Activated T-cell treated with anti-CD3 and anti-CD28 coated beads, Interleukin-2, amount 50 U/mL, for 72 hours (primary cell): ENCODE measurements at regions not wholly inside any gene's neighbourhood (a gene's known extent, or its start where the extent isn't known, plus 50 kb on each side); places are given as distances from the start of the nearest gene placed in this dataset.
"Not testable (repeated sequence)": the region's sequence is repeated elsewhere in the genome, so short reads cannot be mapped to it uniquely, and the experiment has no call there.

Experiments used
- ATAC-seq, 2 donors: fragments of 150-1000 bp; cut with Tn5 transposase; replicated peaks in 1 of 2; 2 replicates each; pipeline ENCODE4 v1.10.0; 2021; ENCODE audit warnings: moderate library complexity in 2 of 2, mild to moderate bottlenecking in 1 of 2
- DNase-seq, 2 donors: peaks; one replicate each; pipeline ENCODE4 v3.0.0; 2021 to 2022; ENCODE audit warnings: mixed read lengths in 1 of 2
- H3K27ac Mint-ChIP-seq: one replicate; pipeline ENCODE4 v1.8.0; 2022; ENCODE audit warnings: mild to moderate bottlenecking, moderate library complexity, mixed read lengths
- H3K27me3 Mint-ChIP-seq: one replicate; pipeline ENCODE4 v1.8.0; 2022; ENCODE audit warnings: low read depth, mixed read lengths
- H3K36me3 Mint-ChIP-seq, 2 donors: one replicate each; pipeline ENCODE4 v1.8.0; 2022; ENCODE audit warnings: mixed read lengths in 2 of 2, mild to moderate bottlenecking in 1 of 2; ENCODE audit not compliant: insufficient read depth in 2 of 2
- H3K4me1 Mint-ChIP-seq: one replicate; pipeline ENCODE4 v1.8.0; 2022; ENCODE audit warnings: low read depth, mixed read lengths
- H3K4me3 Mint-ChIP-seq, 2 donors: one replicate each; pipeline ENCODE4 v1.8.0; 2022; ENCODE audit warnings: mild to moderate bottlenecking in 2 of 2, mixed read lengths in 2 of 2, moderate library complexity in 2 of 2
- H3K9me3 Mint-ChIP-seq, 2 donors: one replicate each; pipeline ENCODE4 v1.8.0; 2022; ENCODE audit warnings: mixed read lengths in 2 of 2

- Mint-ChIP-seq H3K27ac (no peak overlapping the region), H3K4me1 (no peaks in the 10 kb centered on the region), H3K9me3 (peaks cover 3 to 7% of the 10 kb centered on the region in 2 donors), H3K27me3 (no peaks in the 10 kb centered on the region), H3K36me3 (no peaks in the 10 kb centered on the region), H3K4me3 (no peak overlapping the region)
- no peak for DNase-seq
- no peak for ATAC-seq
Measured at GRCh38 chr7:145831616-145832206, 284.9 kb upstream of the CNTNAP2 start.

- peaks cover 3 to 4% of the 10 kb centered on the region in 2 donors for H3K9me3 Mint-ChIP-seq
- H3K36me3 Mint-ChIP-seq: no peaks in the 10 kb centered on the region
- no peaks in the 10 kb centered on the region for H3K4me1 Mint-ChIP-seq
- ATAC-seq (no peak), DNase-seq (no peak)
- H3K4me3 Mint-ChIP-seq: no peak overlapping the region
- no peaks in the 10 kb centered on the region for H3K27me3 Mint-ChIP-seq
- H3K27ac Mint-ChIP-seq: no peak overlapping the region
Measured at GRCh38 chr7:145817687-145818086, 298.9 kb upstream of the CNTNAP2 start.

- DNase-seq (no peak), ATAC-seq (no peak)
- Mint-ChIP-seq H3K9me3 (peaks cover 2% of the 10 kb centered on the region in 2 donors), H3K4me3 (no peak overlapping the region), H3K27me3 (no peaks in the 10 kb centered on the region), H3K36me3 (no peaks in the 10 kb centered on the region), H3K27ac (no peak overlapping the region), H3K4me1 (no peaks in the 10 kb centered on the region)
Measured at GRCh38 chr7:145812218-145812617, 304.4 kb upstream of the CNTNAP2 start.

- ATAC-seq, H3K4me1 Mint-ChIP-seq, H3K27ac Mint-ChIP-seq, H3K36me3 Mint-ChIP-seq, H3K4me3 Mint-ChIP-seq, DNase-seq, H3K27me3 Mint-ChIP-seq: not testable (repeated sequence)
- H3K9me3 Mint-ChIP-seq: peaks cover 2 to 11% of the 10 kb centered on the region in 2 donors
Measured at GRCh38 chr7:145805496-145805895, 311.1 kb upstream of the CNTNAP2 start.

DNA sequence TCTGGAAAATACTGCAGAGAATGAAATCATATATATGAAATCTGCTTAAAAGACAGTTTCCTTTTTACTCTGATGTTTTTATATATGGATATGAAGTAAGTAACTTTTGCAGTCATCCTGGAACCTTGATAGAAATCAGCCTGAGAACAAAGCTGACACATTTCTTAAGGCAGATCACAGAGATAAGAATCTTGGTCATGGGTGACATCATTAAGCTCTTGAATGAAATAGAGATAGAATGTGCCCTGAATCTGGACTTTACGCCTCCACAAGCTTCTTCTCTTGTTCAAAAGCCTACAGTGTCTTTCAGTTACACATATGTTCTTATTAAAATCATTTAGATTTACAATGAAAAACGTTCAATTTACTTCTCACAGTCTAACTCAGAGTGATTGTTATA, 319.1 kb upstream of the CNTNAP2 start:
- Mint-ChIP-seq H3K4me1 (no peaks in the 10 kb centered on the region), H3K36me3 (no peaks in the 10 kb centered on the region), H3K27ac (no peak overlapping the region), H3K9me3 (peaks cover 3 to 7% of the 10 kb centered on the region in 2 donors), H3K4me3 (no peak overlapping the region), H3K27me3 (no peaks in the 10 kb centered on the region)
- no peak for ATAC-seq
- DNase-seq: no peak

DNA sequence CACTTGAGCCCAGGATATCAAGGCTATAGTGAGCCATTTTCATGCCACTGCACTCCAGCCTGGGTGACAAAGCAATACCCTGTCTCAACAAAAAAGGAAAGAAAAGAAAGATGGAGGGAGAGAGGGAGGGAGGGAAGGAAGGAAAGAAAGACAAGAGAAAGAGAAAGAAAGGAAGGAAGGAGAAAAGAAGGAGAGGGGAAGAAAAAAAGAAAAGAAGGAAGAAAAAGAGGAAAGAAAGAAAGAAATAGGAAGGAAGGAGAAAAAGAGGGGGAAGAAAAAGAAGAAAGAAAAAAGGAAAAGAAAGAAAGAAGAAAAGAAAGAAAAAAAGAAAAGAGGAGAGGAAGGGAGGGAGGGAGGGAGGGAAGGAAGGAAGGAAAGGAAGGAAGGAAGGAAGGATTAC, 321.5 kb upstream of the CNTNAP2 start:
- ATAC-seq: no peak
- Mint-ChIP-seq H3K36me3 (no peaks in the 10 kb centered on the region), H3K4me1 (no peaks in the 10 kb centered on the region), H3K27ac (no peak overlapping the region), H3K4me3 (no peak overlapping the region), H3K9me3 (peaks cover 2 to 3% of the 10 kb centered on the region in 2 donors), H3K27me3 (no peaks in the 10 kb centered on the region)
- no peak for DNase-seq

DNA sequence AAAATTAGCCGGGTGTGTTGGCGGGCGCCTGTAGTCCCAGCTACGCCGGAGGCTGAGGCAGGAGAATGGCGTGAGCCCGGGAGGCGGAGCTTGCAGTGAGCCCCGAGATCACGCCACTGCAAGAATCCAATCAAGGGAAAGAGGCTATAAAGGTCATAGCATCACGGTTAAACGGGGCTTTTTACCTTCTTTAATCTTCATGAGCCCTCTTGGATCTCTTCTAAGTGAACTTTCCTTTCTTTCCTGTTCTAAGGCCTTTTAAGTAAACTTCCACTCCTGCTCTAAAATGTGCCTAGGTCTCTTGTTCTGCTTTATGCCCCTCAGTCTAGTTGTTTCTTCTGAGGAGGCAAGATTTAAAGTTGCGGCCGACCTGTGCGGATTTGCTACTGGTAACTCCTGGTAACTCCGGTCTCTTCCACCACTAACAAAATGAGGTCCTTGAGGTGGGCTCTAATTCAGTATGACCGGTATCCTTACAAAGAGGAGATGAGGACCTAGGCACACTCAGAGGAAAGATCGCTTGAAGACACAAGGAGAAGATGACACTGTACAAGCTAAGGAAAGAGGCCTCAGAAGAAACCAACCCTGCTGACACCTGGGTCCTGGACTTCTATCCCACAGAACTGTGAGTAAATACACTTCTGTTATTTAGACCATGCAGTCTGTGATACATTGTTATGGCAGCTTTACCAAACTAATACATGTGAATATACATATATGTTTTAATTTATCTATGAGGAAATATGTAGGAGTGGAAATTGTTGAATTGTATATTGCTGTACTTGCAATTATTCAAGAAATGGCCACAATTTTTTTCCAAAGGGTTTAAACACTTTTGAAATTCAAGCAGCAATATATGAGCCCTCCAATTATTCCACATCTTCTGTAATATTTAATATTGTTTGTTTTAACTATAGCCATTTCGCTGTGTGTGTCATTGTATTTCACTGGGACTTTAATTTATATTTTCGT, 331.5 kb upstream of the CNTNAP2 start:
- Mint-ChIP-seq H3K27me3 (no peaks in the 10 kb centered on the region), H3K36me3 (peaks cover 0 to 1% of the 10 kb centered on the region in 2 donors), H3K9me3 (peaks cover 1 to 5% of the 10 kb centered on the region in 2 donors), H3K27ac (no peak overlapping the region), H3K4me1 (no peaks in the 10 kb centered on the region), H3K4me3 (no peak overlapping the region)
- DNase-seq (no peak), ATAC-seq (no peak)

DNA sequence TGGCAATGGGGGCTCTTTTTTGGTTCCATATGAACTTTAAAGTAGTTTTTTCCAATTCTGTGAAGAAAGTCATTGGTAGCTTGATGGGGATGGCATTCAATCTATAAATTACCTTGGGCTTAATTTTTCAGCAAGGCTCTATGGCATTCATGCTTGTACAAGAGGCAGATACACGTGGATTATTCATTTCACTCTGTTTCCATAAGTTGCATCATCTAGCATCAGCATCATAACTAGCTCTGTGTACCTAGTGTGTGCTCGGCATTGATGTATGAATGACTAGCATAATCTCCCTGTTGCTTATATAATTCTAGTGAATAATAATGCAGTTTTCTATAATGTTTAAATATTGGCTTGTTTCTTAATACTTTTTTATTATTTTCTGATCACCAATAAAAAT, 335.2 kb upstream of the CNTNAP2 start:
- not testable (repeated sequence) for H3K4me3 Mint-ChIP-seq, H3K9me3 Mint-ChIP-seq

GRCh38 chr7:145779140-145779539, 337.5 kb upstream of the CNTNAP2 start:
- Mint-ChIP-seq H3K27me3 (no peaks in the 10 kb centered on the region), H3K27ac (no peak overlapping the region), H3K9me3 (no peaks in the 10 kb centered on the region), H3K4me1 (no peaks in the 10 kb centered on the region), H3K4me3 (no peak overlapping the region), H3K36me3 (peaks cover 0 to 1% of the 10 kb centered on the region in 2 donors)
- DNase-seq (no peak), ATAC-seq (no peak)

More for the DNA sequence above, 335.2 kb upstream of the CNTNAP2 start:
- not testable (repeated sequence) for H3K4me1 Mint-ChIP-seq, H3K36me3 Mint-ChIP-seq, DNase-seq, H3K27ac Mint-ChIP-seq, ATAC-seq, H3K27me3 Mint-ChIP-seq

- ATAC-seq (no peak), DNase-seq (no peak)
- H3K27me3 Mint-ChIP-seq: no peaks in the 10 kb centered on the region
- H3K9me3 Mint-ChIP-seq: peaks cover 0 to 2% of the 10 kb centered on the region in 2 donors
- no peaks in the 10 kb centered on the region for H3K4me1 Mint-ChIP-seq
- H3K27ac Mint-ChIP-seq: no peak overlapping the region
- H3K4me3 Mint-ChIP-seq: no peak overlapping the region
- H3K36me3 Mint-ChIP-seq: no peaks in the 10 kb centered on the region
Measured at GRCh38 chr7:145774777-145775176, 341.8 kb upstream of the CNTNAP2 start.

DNA sequence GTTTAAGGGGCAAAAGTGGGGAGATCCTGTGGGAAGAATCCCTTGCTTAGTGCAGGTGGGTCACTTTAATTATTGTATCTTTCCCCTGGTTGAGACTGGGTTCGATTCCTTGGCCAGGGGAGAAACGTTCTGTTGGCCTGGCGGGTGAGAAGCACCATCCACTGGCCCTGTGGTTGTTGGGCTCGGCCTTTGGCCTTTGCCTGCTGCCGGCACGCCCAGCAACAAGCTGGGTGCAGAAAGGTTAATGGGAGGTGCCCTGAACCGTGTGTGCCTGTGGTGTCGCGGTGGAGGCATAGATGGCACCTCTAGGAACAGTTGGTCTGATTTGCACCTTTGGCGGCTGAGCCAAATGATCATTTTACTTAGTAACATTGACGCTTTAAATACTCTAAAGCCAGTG, 363.6 kb upstream of the CNTNAP2 start:
- H3K4me1 Mint-ChIP-seq: no peaks in the 10 kb centered on the region
- no peaks in the 10 kb centered on the region for H3K27me3 Mint-ChIP-seq
- no peak for ATAC-seq
- no peak overlapping the region for H3K27ac Mint-ChIP-seq
- no peak overlapping the region for H3K4me3 Mint-ChIP-seq
- no peaks in the 10 kb centered on the region for H3K36me3 Mint-ChIP-seq
- DNase-seq: no peak
- peaks cover 2 to 8% of the 10 kb centered on the region in 2 donors for H3K9me3 Mint-ChIP-seq

- ATAC-seq: no peak
- peaks cover 4 to 12% of the 10 kb centered on the region in 2 donors for H3K9me3 Mint-ChIP-seq
Measured at GRCh38 chr7:145737617-145738016, 379.0 kb upstream of the CNTNAP2 start.

DNA sequence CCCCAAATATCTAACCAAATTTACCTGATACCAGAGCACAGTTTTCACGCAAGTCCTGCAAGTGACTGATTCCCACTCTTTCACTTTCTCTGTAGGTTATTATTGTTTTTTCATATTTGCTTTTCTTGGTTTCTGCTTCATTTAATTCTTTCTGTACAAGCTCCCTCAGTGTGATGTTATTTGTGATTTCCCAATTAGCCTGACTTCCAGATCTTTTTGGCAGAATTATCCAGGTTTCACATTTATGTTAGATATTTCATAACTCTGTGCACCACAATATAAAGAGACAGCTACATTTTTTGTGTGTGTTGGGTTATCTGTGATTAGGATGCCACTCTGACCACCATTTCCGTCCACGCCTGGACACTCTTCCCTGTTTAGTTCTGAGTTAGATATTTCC, 381.5 kb upstream of the CNTNAP2 start:
- DNase-seq (no peak), ATAC-seq (no peak)
- Mint-ChIP-seq H3K36me3 (no peaks in the 10 kb centered on the region), H3K27me3 (no peaks in the 10 kb centered on the region), H3K9me3 (peaks cover 6 to 14% of the 10 kb centered on the region in 2 donors), H3K4me1 (no peaks in the 10 kb centered on the region), H3K27ac (no peak overlapping the region), H3K4me3 (no peak overlapping the region)

More at GRCh38 chr7:145737617-145738016, 379.0 kb upstream of the CNTNAP2 start:
- Mint-ChIP-seq H3K27me3 (no peaks in the 10 kb centered on the region), H3K4me1 (no peaks in the 10 kb centered on the region), H3K4me3 (no peak overlapping the region), H3K27ac (no peak overlapping the region), H3K36me3 (no peaks in the 10 kb centered on the region)
- no peak for DNase-seq
